ENCODE measurements at regions not wholly inside any gene's neighbourhood (a gene's known extent, or its start where the extent isn't known, plus 50 kb on each side); places are given as distances from the start of the nearest gene placed in this dataset.

GRCh38 chr2:207320381-207321159 lies 154.8 kb upstream of the KLF7 start:
- TF ChIP-seq POLR2AphosphoS5 (IDR thresholded peaks at IDR 0.05) (no peak), POLR2A (IDR thresholded peaks at IDR 0.05) (no peak)
